Caco-2 (cell line): ENCODE measurements at regions not wholly inside any gene's neighbourhood (a gene's known extent, or its start where the extent isn't known, plus 50 kb on each side); places are given as distances from the start of the nearest gene placed in this dataset.

ENCODE experiments used
- BruUV-seq: library from RNA; stranded (reverse); fragments of 400-500 nt; replicated peaks from 2 replicates; lab custom pipeline; 2021; lab: Mats Ljungman, UMichigan
- CTCF ChIA-PET: fragments of 300-600 bp; sonication (Branson Sonifier 250); formaldehyde crosslinking; loops from one replicate; lab custom pipeline; 2022; ENCODE audit warnings: antibody characterized with exemption; lab: Charles Lee
- POLR2A ChIA-PET: fragments of 300-600 bp; sonication (Branson Sonifier 250); formaldehyde crosslinking; loops from one replicate; lab custom pipeline; 2022; ENCODE audit warnings: antibody characterized with exemption; lab: Charles Lee
- DNase-seq, 2 experiments: peaks; one replicate each; pipeline versions ENCODE4 v3.0.0 to v3.0.0-alpha.2; 2020 to 2022
- H3K27me3 ChIP-seq: replicated peaks from 2 replicates; pipeline ENCODE4 v1.6.0; 2011; ENCODE audit warnings: low read length; ENCODE audit not compliant: control insufficient read depth, insufficient read depth
- H3K36me3 ChIP-seq: 2 replicates; pipeline ENCODE4 v1.5.1; 2011; ENCODE audit warnings: low read length; ENCODE audit not compliant: control insufficient read depth, insufficient read depth
- H3K4me1 ChIP-seq: fragments of 250-450 bp; sonication (Bioruptor Pico); 2 replicates; pipeline ENCODE4 v1.5.1; 2020; ENCODE audit warnings: mild to moderate bottlenecking
- H3K4me3 ChIP-seq: 2 replicates; pipeline ENCODE4 v1.5.1; 2011; ENCODE audit warnings: low read depth, mild to moderate bottlenecking, control low read depth, low read length
- H3K9me3 ChIP-seq: fragments of 250-450 bp; sonication (Bioruptor Pico); 2 replicates; pipeline ENCODE4 v1.5.1; 2020; ENCODE audit warnings: mild to moderate bottlenecking, moderate library complexity
- H3K27ac Mint-ChIP-seq: one replicate; pipeline ENCODE4 v1.8.0; 2022; ENCODE audit warnings: mixed read lengths; ENCODE audit not compliant: unreplicated experiment
- H3K27me3 Mint-ChIP-seq: one replicate; pipeline ENCODE4 v1.8.0; 2022; ENCODE audit warnings: mixed read lengths; ENCODE audit not compliant: insufficient read depth, unreplicated experiment
- H3K36me3 Mint-ChIP-seq: one replicate; pipeline ENCODE4 v1.8.0; 2022; ENCODE audit warnings: mild to moderate bottlenecking, mixed read lengths; ENCODE audit not compliant: insufficient read depth, unreplicated experiment
- H3K4me1 Mint-ChIP-seq: one replicate; pipeline ENCODE4 v1.8.0; 2022; ENCODE audit warnings: low read depth, mixed read lengths; ENCODE audit not compliant: unreplicated experiment
- H3K4me3 Mint-ChIP-seq: one replicate; pipeline ENCODE4 v1.8.0; 2022; ENCODE audit warnings: mild to moderate bottlenecking, moderate library complexity, mixed read lengths; ENCODE audit not compliant: unreplicated experiment
- H3K9me3 Mint-ChIP-seq: one replicate; pipeline ENCODE4 v1.8.0; 2022; ENCODE audit warnings: mixed read lengths; ENCODE audit not compliant: unreplicated experiment
- intact Hi-C: fragments of 100-400 bp; cut with micrococcal nuclease; formaldehyde crosslinking; loops from one replicate; pipeline ENCODE4 v1.10.0; 2022; ENCODE audit not compliant: unreplicated experiment
- TF ChIP-seq, protein P1 (sequence below), 2 experiments: fragments of 200-600 bp in 1 of 2; IDR thresholded peaks; 1 replicate in 1 of 2; 2 replicates in 1 of 2; pipeline versions ENCODE4 v1.5.1 to v1.8.0; 2011 to 2022; ENCODE audit warnings: antibody characterized with exemption in 1 of 2, control low read depth in 1 of 2, inconsistent platforms in 1 of 2, low read depth in 1 of 2, low read length in 1 of 2, mild to moderate bottlenecking in 1 of 2, moderate library complexity in 1 of 2; ENCODE audit not compliant: insufficient read depth in 1 of 2, severe bottlenecking in 1 of 2, unreplicated experiment in 1 of 2

GRCh38 chr17:30588798-30589247 lies 111.6 kb downstream of the GOSR1 start:
- no peak for DNase-seq
- TF ChIP-seq, protein P1, sequence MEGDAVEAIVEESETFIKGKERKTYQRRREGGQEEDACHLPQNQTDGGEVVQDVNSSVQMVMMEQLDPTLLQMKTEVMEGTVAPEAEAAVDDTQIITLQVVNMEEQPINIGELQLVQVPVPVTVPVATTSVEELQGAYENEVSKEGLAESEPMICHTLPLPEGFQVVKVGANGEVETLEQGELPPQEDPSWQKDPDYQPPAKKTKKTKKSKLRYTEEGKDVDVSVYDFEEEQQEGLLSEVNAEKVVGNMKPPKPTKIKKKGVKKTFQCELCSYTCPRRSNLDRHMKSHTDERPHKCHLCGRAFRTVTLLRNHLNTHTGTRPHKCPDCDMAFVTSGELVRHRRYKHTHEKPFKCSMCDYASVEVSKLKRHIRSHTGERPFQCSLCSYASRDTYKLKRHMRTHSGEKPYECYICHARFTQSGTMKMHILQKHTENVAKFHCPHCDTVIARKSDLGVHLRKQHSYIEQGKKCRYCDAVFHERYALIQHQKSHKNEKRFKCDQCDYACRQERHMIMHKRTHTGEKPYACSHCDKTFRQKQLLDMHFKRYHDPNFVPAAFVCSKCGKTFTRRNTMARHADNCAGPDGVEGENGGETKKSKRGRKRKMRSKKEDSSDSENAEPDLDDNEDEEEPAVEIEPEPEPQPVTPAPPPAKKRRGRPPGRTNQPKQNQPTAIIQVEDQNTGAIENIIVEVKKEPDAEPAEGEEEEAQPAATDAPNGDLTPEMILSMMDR (IDR thresholded peaks at IDR 0.05; ENCODE audit: insufficient read depth in 1 of 2, low read depth in 1 of 2, low read length in 1 of 2, severe bottlenecking in 1 of 2, unreplicated experiment in 1 of 2) = no peak
- no peak overlapping the region for H3K4me3 Mint-ChIP-seq
- no peak overlapping the region for H3K4me3 ChIP-seq
- no TSS peak for BruUV-seq
- H3K9me3 ChIP-seq = no peaks in the 10 kb centered on the region
- POLR2A ChIA-PET = no interaction called here
- H3K36me3 Mint-ChIP-seq = no peaks in the 10 kb centered on the region
- 0 out of 2 replicates have a peak, but pooled peaks cover 6% of the 10 kb centered on the region for H3K4me1 ChIP-seq
- H3K4me1 Mint-ChIP-seq = peaks cover 20% of the 10 kb centered on the region
- H3K9me3 Mint-ChIP-seq = no peaks in the 10 kb centered on the region
- CTCF ChIA-PET = no interaction called here
- H3K27me3 ChIP-seq = no peaks in the 10 kb centered on the region
- intact Hi-C loops = no loop called here
- no peaks in the 10 kb centered on the region for H3K27me3 Mint-ChIP-seq
- H3K27ac Mint-ChIP-seq = peak overlapping the region; percentile 13
- H3K36me3 ChIP-seq = no peaks in the 10 kb centered on the region

DNA sequence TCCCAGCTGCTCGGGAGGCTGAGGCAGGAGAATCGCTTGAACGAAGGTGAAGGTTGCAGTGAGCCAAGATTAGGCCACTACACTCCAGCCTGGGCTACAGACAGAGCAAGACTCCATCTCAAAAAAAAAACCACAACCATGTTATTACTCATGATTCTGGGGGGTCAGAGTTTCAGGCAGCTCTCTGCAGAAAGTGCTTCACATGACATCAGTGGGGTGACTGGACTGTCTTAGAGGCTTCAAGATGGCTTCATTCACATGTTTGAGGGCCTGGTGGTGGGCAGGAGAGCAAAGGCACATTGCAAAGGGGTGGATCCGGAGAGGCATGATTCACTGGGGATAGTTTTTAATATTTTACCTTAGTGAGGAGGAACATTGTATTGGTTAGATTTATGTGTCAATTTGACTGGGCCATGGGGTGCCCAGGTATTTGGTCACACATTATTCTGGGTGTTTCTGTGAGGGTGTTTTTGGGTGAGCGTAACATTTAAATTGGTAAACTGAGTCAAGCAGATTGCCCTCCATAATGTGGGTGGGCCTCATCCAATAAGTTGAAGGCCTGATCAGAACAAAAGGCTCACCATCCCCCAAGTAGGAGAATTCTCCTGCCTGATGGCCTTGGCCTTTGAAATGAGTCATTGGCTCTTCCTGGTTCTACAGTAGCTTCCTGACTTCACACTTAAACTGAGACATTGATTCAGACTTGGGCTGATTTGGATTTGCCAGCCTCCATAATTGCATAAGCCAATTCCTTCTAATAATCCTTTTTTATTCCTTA lies 109.8 kb downstream of the GOSR1 start:
- no peak overlapping the region for H3K27ac Mint-ChIP-seq
- ChIA-PET POLR2A (no interaction called here), CTCF (no interaction called here)
- no peak overlapping the region for H3K4me3 ChIP-seq
- peaks cover 20% of the 10 kb centered on the region for H3K4me1 Mint-ChIP-seq
- no TSS peak for BruUV-seq
- no peak overlapping the region for H3K4me3 Mint-ChIP-seq
- TF ChIP-seq, protein P1 (IDR thresholded peaks at IDR 0.05; ENCODE audit: insufficient read depth in 1 of 2, low read depth in 1 of 2, low read length in 1 of 2, severe bottlenecking in 1 of 2, unreplicated experiment in 1 of 2) = no peak
- H3K27me3 Mint-ChIP-seq = no peaks in the 10 kb centered on the region
- no peaks in the 10 kb centered on the region for H3K36me3 Mint-ChIP-seq
- DNase-seq = no peak
- no peaks in the 10 kb centered on the region for H3K36me3 ChIP-seq
- H3K9me3 ChIP-seq = no peaks in the 10 kb centered on the region
- H3K9me3 Mint-ChIP-seq = no peaks in the 10 kb centered on the region
- 0 out of 2 replicates have a peak, but pooled peaks cover 6% of the 10 kb centered on the region for H3K4me1 ChIP-seq
- no peaks in the 10 kb centered on the region for H3K27me3 ChIP-seq
- intact Hi-C loops = no loop called here

- H3K27me3 ChIP-seq = no peaks in the 10 kb centered on the region
- Mint-ChIP-seq H3K27me3 (no peaks in the 10 kb centered on the region), H3K4me3 (no peak overlapping the region), H3K36me3 (no peaks in the 10 kb centered on the region), H3K4me1 (peaks cover 20% of the 10 kb centered on the region), H3K9me3 (no peaks in the 10 kb centered on the region), H3K27ac (no peak overlapping the region)
- H3K36me3 ChIP-seq = no peaks in the 10 kb centered on the region
- intact Hi-C loops = no loop called here
- no peak for DNase-seq
- H3K9me3 ChIP-seq = no peaks in the 10 kb centered on the region
- H3K4me1 ChIP-seq = 0 out of 2 replicates have a peak, but pooled peaks cover 6% of the 10 kb centered on the region
- no peak overlapping the region for H3K4me3 ChIP-seq
- no TSS peak for BruUV-seq
- ChIA-PET CTCF (no interaction called here), POLR2A (no interaction called here)
- TF ChIP-seq, protein P1 (IDR thresholded peaks at IDR 0.05; ENCODE audit: insufficient read depth in 1 of 2, low read depth in 1 of 2, low read length in 1 of 2, severe bottlenecking in 1 of 2, unreplicated experiment in 1 of 2) = no peak
Observed at GRCh38 chr17:30584810-30585209, 107.6 kb downstream of the GOSR1 start.
